ENCODE measurements at regions not wholly inside any gene's neighbourhood (a gene's known extent, or its start where the extent isn't known, plus 50 kb on each side); places are given as distances from the start of the nearest gene placed in this dataset.

- no peak for DNase-seq
- CTCF ChIA-PET, result no interaction called here
- Histone ChIP-seq H3K36me3 (ENCODE audit: low read depth) (no peaks in the 10 kb centered on the region), H3K9me2 (ENCODE audit: insufficient read depth) (no peaks in the 10 kb centered on the region), H2AFZ (no peak overlapping the region), H3K79me2 (ENCODE audit: low read depth) (no peaks in the 10 kb centered on the region), H3F3A (ENCODE audit: insufficient read depth, low read depth) (no peaks in the 10 kb centered on the region), H3K27ac (no peak overlapping the region), H3K4me1 (replicated peaks; ENCODE audit: insufficient read depth) (no peaks in the 10 kb centered on the region), H3K4me2 (no peak overlapping the region), H3K27me3 (ENCODE audit: insufficient read depth, low read depth) (no peaks in the 10 kb centered on the region), H4K20me1 (ENCODE audit: insufficient read depth) (no peaks in the 10 kb centered on the region), H3K9me3 (ENCODE audit: insufficient read depth, low read depth) (no peaks in the 10 kb centered on the region), H3K4me3 (no peak overlapping the region)
- POLR2A ChIA-PET (ENCODE audit: unreplicated experiment), result no interaction called here
- no TSS peak for BruUV-seq (replicated peaks)
- intact Hi-C loops (cut with micrococcal nuclease; ENCODE audit: unreplicated experiment), result no loop called here
- no peak for TF ChIP-seq EZH2 (IDR thresholded peaks at IDR 0.05; ENCODE audit: low read depth)
- TF ChIP-seq CTCF (conservative IDR thresholded peaks at IDR 0.05), result no peak
These were observed 101.2 kb downstream of the BTG1 start for GRCh38 chr12:92044435-92044834.

- Histone ChIP-seq H3K27ac (no peak overlapping the region), H3K4me2 (no peak overlapping the region), H3K4me1 (replicated peaks; ENCODE audit: insufficient read depth) (no peaks in the 10 kb centered on the region), H4K20me1 (ENCODE audit: insufficient read depth) (no peaks in the 10 kb centered on the region), H3K9me3 (ENCODE audit: insufficient read depth, low read depth) (no peaks in the 10 kb centered on the region), H3K36me3 (ENCODE audit: low read depth) (no peaks in the 10 kb centered on the region), H2AFZ (no peak overlapping the region), H3K9me2 (ENCODE audit: insufficient read depth) (no peaks in the 10 kb centered on the region), H3K4me3 (no peak overlapping the region), H3K79me2 (ENCODE audit: low read depth) (no peaks in the 10 kb centered on the region), H3F3A (ENCODE audit: insufficient read depth, low read depth) (no peaks in the 10 kb centered on the region), H3K27me3 (ENCODE audit: insufficient read depth, low read depth) (no peaks in the 10 kb centered on the region)
- no peak for DNase-seq
- intact Hi-C loops (cut with micrococcal nuclease; ENCODE audit: unreplicated experiment), result no loop called here
- no peak for TF ChIP-seq CTCF (conservative IDR thresholded peaks at IDR 0.05)
- no peak for TF ChIP-seq EZH2 (IDR thresholded peaks at IDR 0.05; ENCODE audit: low read depth)
- no TSS peak for BruUV-seq (replicated peaks)
- ChIA-PET CTCF (no interaction called here), POLR2A (ENCODE audit: unreplicated experiment) (interaction anchor here (0.5 kb wide), 1 partner anchor 133 kb away, joined by 4 read pairs; no protein-coding TSS in a partner anchor)
These were observed 102.7 kb downstream of the BTG1 start for GRCh38 chr12:92042791-92043531.

- H3K9me3 ChIP-seq (ENCODE audit: insufficient read depth, low read depth), result no peaks in the 10 kb centered on the region
- CTCF ChIA-PET, result no interaction called here
- BruUV-seq (replicated peaks), result no TSS peak
- no peaks in the 10 kb centered on the region for H3F3A ChIP-seq (ENCODE audit: insufficient read depth, low read depth)
- POLR2A ChIA-PET (ENCODE audit: unreplicated experiment), result no interaction called here
- no peak overlapping the region for H3K4me2 ChIP-seq
- H3K4me1 ChIP-seq (replicated peaks; ENCODE audit: insufficient read depth), result no peaks in the 10 kb centered on the region
- TF ChIP-seq EZH2 (IDR thresholded peaks at IDR 0.05; ENCODE audit: low read depth) (no peak), CTCF (conservative IDR thresholded peaks at IDR 0.05) (no peak)
- DNase-seq, result no peak
- no peaks in the 10 kb centered on the region for H3K36me3 ChIP-seq (ENCODE audit: low read depth)
- H3K4me3 ChIP-seq, result no peak overlapping the region
- no peaks in the 10 kb centered on the region for H3K79me2 ChIP-seq (ENCODE audit: low read depth)
- H3K27me3 ChIP-seq (ENCODE audit: insufficient read depth, low read depth), result no peaks in the 10 kb centered on the region
- H3K9me2 ChIP-seq (ENCODE audit: insufficient read depth), result no peaks in the 10 kb centered on the region
- intact Hi-C loops (cut with micrococcal nuclease; ENCODE audit: unreplicated experiment), result no loop called here
- H4K20me1 ChIP-seq (ENCODE audit: insufficient read depth), result no peaks in the 10 kb centered on the region
- no peak overlapping the region for H2AFZ ChIP-seq
- H3K27ac ChIP-seq, result no peak overlapping the region
These were observed 103.9 kb downstream of the BTG1 start for GRCh38 chr12:92041742-92042141.

Data from PC-9 (cell line).